Tibial nerve (tissue), 3 donors: ENCODE measurements at regions not wholly inside any gene's neighbourhood (a gene's known extent, or its start where the extent isn't known, plus 50 kb on each side); places are given as distances from the start of the nearest gene placed in this dataset.

Experiments used
- CTCF ChIP-seq, 5 experiments: fragments of 200-600 bp in 3 of 5; fragments of 450-650 bp in 2 of 5; sonication (generic) in 3 of 5; IDR thresholded peaks; one replicate each; pipeline ENCODE4 v1.5.1; 2016 to 2019; ENCODE audit warnings: antibody characterized with exemption in 5 of 5, mild to moderate bottlenecking in 3 of 5, moderate library complexity in 2 of 5
- POLR2A ChIP-seq, 2 donors: fragments of 450-650 bp; IDR thresholded peaks; one replicate each; pipeline ENCODE4 v1.6.1; 2017; ENCODE audit warnings: antibody characterized with exemption in 2 of 2, mild to moderate bottlenecking in 2 of 2, moderate library complexity in 2 of 2

- TF ChIP-seq CTCF (IDR thresholded peaks at IDR 0.05) (no peak), POLR2A (IDR thresholded peaks at IDR 0.05) (no peak)
These were observed 224.2 kb downstream of the NUP35 start for GRCh38 chr2:183348492-183348891.
